ENCODE measurements at regions not wholly inside any gene's neighbourhood (a gene's known extent, or its start where the extent isn't known, plus 50 kb on each side); places are given as distances from the start of the nearest gene placed in this dataset.

- Histone ChIP-seq H3K27me3 (replicated peaks; ENCODE audit: insufficient read depth, low read length) (no peaks in the 10 kb centered on the region), H3K9ac (ENCODE audit: low read length) (no peak overlapping the region), H3K36me3 (replicated peaks; ENCODE audit: insufficient read depth, low read length) (no peaks in the 10 kb centered on the region), H3K27ac (ENCODE audit: low read length) (no peak overlapping the region), H3K4me1 (ENCODE audit: low read length) (no peaks in the 10 kb centered on the region), H3K9me3 (replicated peaks; ENCODE audit: insufficient read depth, low read length) (no peaks in the 10 kb centered on the region), H3K9me2 (replicated peaks; ENCODE audit: insufficient read depth, low read length) (no peaks in the 10 kb centered on the region), H3F3A (ENCODE audit: insufficient read depth, low read length) (no peaks in the 10 kb centered on the region), H3K4me3 (ENCODE audit: low read length) (no peak overlapping the region), H2AFZ (ENCODE audit: low read length) (no peak overlapping the region), H4K20me1 (ENCODE audit: insufficient read depth, low read length) (no peaks in the 10 kb centered on the region), H3K4me2 (ENCODE audit: low read depth, low read length) (no peak overlapping the region), H3K79me2 (ENCODE audit: low read length) (no peaks in the 10 kb centered on the region)
- TF ChIP-seq EZH2 (optimal IDR thresholded peaks at IDR 0.05; ENCODE audit: low read depth, low read length), result no peak
- TF ChIP-seq EZH2phosphoT487 (IDR thresholded peaks at IDR 0.05; ENCODE audit: low read length), result no peak
- TF ChIP-seq CTCF (IDR thresholded peaks at IDR 0.05; ENCODE audit: low read length), result no peak
- no peak for DNase-seq
These were observed 242.3 kb upstream of the NOCT start for GRCh38 chr4:138773321-138773720.

- Histone ChIP-seq H3K36me3 (replicated peaks; ENCODE audit: insufficient read depth, low read length) (no peaks in the 10 kb centered on the region), H3K9ac (ENCODE audit: low read length) (no peak overlapping the region), H3K79me2 (ENCODE audit: low read length) (no peaks in the 10 kb centered on the region), H3K9me2 (replicated peaks; ENCODE audit: insufficient read depth, low read length) (no peaks in the 10 kb centered on the region), H3K4me1 (ENCODE audit: low read length) (no peaks in the 10 kb centered on the region), H3K27me3 (replicated peaks; ENCODE audit: insufficient read depth, low read length) (no peaks in the 10 kb centered on the region), H3F3A (ENCODE audit: insufficient read depth, low read length) (no peaks in the 10 kb centered on the region), H3K4me3 (ENCODE audit: low read length) (no peak overlapping the region), H3K9me3 (replicated peaks; ENCODE audit: insufficient read depth, low read length) (no peaks in the 10 kb centered on the region), H3K27ac (ENCODE audit: low read length) (no peak overlapping the region), H2AFZ (ENCODE audit: low read length) (no peak overlapping the region), H4K20me1 (ENCODE audit: insufficient read depth, low read length) (no peaks in the 10 kb centered on the region), H3K4me2 (ENCODE audit: low read depth, low read length) (no peak overlapping the region)
- no peak for DNase-seq
- TF ChIP-seq EZH2phosphoT487 (IDR thresholded peaks at IDR 0.05; ENCODE audit: low read length), result no peak
- TF ChIP-seq EZH2 (optimal IDR thresholded peaks at IDR 0.05; ENCODE audit: low read depth, low read length), result no peak
- TF ChIP-seq CTCF (IDR thresholded peaks at IDR 0.05; ENCODE audit: low read length), result no peak
These were observed 243.2 kb upstream of the NOCT start for GRCh38 chr4:138772366-138772765.

- no peak overlapping the region for H3K4me2 ChIP-seq (ENCODE audit: low read depth, low read length)
- H3F3A ChIP-seq (ENCODE audit: insufficient read depth, low read length), result no peaks in the 10 kb centered on the region
- H3K9me3 ChIP-seq (replicated peaks; ENCODE audit: insufficient read depth, low read length), result no peaks in the 10 kb centered on the region
- H2AFZ ChIP-seq (ENCODE audit: low read length), result no peak overlapping the region
- no peaks in the 10 kb centered on the region for H3K27me3 ChIP-seq (replicated peaks; ENCODE audit: insufficient read depth, low read length)
- no peak overlapping the region for H3K4me3 ChIP-seq (ENCODE audit: low read length)
- DNase-seq, result no peak
- H3K36me3 ChIP-seq (replicated peaks; ENCODE audit: insufficient read depth, low read length), result no peaks in the 10 kb centered on the region
- H3K79me2 ChIP-seq (ENCODE audit: low read length), result no peaks in the 10 kb centered on the region
- no peaks in the 10 kb centered on the region for H3K9me2 ChIP-seq (replicated peaks; ENCODE audit: insufficient read depth, low read length)
- H3K9ac ChIP-seq (ENCODE audit: low read length), result no peak overlapping the region
- no peaks in the 10 kb centered on the region for H4K20me1 ChIP-seq (ENCODE audit: insufficient read depth, low read length)
- no peak for TF ChIP-seq EZH2 (optimal IDR thresholded peaks at IDR 0.05; ENCODE audit: low read depth, low read length)
- no peak for TF ChIP-seq CTCF (IDR thresholded peaks at IDR 0.05; ENCODE audit: low read length)
- no peak for TF ChIP-seq EZH2phosphoT487 (IDR thresholded peaks at IDR 0.05; ENCODE audit: low read length)
- H3K4me1 ChIP-seq (ENCODE audit: low read length), result no peaks in the 10 kb centered on the region
- H3K27ac ChIP-seq (ENCODE audit: low read length), result no peak overlapping the region
These were observed 244.8 kb upstream of the NOCT start for GRCh38 chr4:138770818-138771217.
